ENCODE measurements at regions not wholly inside any gene's neighbourhood (a gene's known extent, or its start where the extent isn't known, plus 50 kb on each side); places are given as distances from the start of the nearest gene placed in this dataset.

DNA sequence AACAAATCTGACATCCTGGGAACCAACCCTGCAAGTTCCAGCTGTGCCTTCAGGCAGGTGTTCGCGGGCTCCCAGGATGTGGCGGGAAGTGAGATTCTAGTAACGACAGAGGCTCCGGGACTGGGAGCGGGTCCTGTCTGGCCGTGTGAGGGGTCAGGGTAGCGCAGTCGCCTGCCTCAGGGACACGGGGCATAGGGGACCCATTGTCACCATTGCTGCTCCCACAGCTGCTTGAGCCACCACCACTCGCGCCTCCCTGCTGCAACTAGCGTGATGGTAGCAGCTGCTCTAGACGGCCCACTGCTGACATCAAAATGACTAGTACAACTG is 468.5 kb downstream of the CDH9 start:
- no peak overlapping the region for H3K4me3 ChIP-seq (ENCODE audit: low read depth, low read length)
- TF ChIP-seq, protein P1, sequence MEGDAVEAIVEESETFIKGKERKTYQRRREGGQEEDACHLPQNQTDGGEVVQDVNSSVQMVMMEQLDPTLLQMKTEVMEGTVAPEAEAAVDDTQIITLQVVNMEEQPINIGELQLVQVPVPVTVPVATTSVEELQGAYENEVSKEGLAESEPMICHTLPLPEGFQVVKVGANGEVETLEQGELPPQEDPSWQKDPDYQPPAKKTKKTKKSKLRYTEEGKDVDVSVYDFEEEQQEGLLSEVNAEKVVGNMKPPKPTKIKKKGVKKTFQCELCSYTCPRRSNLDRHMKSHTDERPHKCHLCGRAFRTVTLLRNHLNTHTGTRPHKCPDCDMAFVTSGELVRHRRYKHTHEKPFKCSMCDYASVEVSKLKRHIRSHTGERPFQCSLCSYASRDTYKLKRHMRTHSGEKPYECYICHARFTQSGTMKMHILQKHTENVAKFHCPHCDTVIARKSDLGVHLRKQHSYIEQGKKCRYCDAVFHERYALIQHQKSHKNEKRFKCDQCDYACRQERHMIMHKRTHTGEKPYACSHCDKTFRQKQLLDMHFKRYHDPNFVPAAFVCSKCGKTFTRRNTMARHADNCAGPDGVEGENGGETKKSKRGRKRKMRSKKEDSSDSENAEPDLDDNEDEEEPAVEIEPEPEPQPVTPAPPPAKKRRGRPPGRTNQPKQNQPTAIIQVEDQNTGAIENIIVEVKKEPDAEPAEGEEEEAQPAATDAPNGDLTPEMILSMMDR (IDR thresholded peaks at IDR 0.05; ENCODE audit: borderline replicate concordance, insufficient read depth, low read depth, low read length) = no peak

DNA sequence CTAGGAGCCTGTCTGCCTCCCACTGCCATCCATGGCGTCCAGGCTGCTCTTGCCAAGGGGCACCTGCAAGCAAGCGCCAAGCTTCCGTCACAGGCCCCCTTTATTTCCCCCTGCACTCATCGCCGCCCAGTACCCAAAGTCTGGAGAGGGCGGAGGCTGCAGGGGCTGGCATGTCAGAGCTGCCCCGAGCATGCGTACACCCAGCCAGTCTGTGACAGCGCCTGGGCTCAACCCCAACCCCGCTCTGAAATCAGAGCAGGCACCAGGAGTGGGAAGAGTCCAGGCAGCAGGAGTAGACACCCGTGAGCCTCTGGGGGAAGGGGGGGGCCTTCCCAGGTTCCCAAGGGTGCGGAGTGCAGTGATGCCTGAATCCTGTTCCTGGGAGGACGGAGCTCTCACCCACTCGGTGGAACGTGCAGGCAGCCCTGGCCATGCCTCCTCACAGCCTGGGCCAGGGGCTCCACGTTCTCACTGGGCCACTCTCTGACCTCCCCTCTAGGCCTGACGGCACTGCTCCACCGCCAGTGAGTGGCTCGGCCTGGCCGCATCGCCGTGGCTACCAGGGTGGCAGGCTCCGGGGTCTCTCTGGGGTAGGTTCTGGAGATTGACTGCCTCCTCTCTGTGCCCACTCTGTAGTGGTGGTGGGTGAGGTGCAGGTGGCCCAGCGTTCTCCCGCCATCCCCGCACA is 469.0 kb downstream of the CDH9 start:
- no peak overlapping the region for H3K4me3 ChIP-seq (ENCODE audit: low read depth, low read length)

DNA sequence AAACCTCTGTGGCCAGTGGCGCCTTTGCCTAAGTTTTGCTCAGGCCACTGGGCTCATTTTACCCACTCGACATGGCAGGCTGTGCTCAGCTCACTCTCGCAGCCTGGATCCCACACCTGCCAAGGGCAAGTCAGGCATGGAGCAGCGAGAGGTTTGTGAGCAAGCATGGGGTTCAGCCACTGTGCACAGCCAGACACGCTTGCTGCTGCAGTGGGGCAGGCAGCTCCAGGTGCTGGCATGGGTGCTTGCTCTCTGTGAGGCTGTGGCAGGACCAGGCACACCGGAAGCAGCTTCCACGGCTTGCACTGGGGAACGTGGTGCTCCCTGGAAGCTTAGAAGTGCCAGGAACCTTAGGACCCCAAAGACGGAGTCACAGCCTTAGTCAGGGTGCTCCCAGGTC is 470.1 kb downstream of the CDH9 start:
- TF ChIP-seq, protein P1 (IDR thresholded peaks at IDR 0.05; ENCODE audit: borderline replicate concordance, insufficient read depth, low read depth, low read length) = no peak
- no peak overlapping the region for H3K4me3 ChIP-seq (ENCODE audit: low read depth, low read length)

More for the DNA sequence above, 469.0 kb downstream of the CDH9 start:
- TF ChIP-seq, protein P1 (IDR thresholded peaks at IDR 0.05; ENCODE audit: borderline replicate concordance, insufficient read depth, low read depth, low read length) = no peak

DNA sequence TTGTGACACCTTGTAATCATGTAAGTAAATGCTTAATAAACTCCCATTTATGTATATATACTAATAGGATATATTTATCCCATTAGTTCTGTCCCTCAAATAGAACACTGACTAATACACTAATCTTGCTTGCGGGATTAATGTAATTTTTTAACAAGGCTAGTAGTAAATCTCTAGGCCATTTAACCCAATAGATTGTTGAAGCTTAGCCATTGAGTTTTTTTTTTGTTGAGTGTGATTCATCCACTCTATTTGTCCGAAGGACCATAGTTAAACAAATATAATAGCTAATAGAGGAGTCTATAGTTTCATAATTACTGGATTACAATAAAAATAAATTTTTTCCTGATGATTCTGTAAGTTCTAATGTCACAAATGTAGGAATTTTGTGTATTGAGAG is 474.4 kb downstream of the CDH9 start:
- TF ChIP-seq, protein P1 (IDR thresholded peaks at IDR 0.05; ENCODE audit: borderline replicate concordance, insufficient read depth, low read depth, low read length) = no peak
- no peak overlapping the region for H3K4me3 ChIP-seq (ENCODE audit: low read depth, low read length)

DNA sequence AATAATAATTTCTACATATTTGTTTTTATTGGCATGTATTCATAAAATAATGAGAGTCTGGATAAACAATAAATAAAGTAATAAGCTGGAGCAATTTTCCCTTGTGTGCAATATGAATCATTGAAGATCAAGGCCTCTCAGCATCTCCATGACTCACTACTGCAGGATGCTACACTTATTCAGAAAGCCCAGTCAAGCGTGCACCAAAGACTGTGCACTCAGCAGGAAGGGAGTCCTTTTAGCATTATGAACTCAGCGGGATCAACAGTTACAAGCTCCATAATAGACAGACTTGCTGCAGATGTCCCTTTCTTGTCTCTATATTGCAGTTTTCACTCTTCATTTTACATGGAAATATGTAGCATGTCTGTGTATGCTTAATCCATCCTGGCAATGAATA is 485.3 kb downstream of the CDH9 start:
- H3K4me3 ChIP-seq (ENCODE audit: low read depth, low read length) = no peak overlapping the region
- TF ChIP-seq, protein P1 (IDR thresholded peaks at IDR 0.05; ENCODE audit: borderline replicate concordance, insufficient read depth, low read depth, low read length) = no peak

DNA sequence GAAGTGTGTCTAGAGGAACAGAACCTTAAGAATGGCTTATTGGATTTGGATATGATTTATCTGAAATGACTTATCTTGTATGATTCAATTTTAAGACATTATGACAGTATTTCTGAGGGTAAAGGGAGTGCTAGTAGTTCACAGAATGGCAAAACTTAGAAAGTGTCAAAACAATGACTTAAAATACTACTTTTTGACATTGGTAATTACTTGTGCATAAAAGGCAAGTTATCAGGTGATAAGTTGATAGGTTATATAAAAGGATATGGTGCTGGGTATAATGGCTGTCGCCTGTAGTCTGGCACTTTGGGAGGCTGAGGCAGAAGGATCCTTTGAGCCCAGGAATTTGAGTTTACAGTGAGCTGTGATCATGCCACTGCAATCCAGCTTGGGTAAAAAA is 494.4 kb downstream of the CDH9 start:
- TF ChIP-seq, protein P1 (IDR thresholded peaks at IDR 0.05; ENCODE audit: borderline replicate concordance, insufficient read depth, low read depth, low read length) = no peak
- no peak overlapping the region for H3K4me3 ChIP-seq (ENCODE audit: low read depth, low read length)

DNA sequence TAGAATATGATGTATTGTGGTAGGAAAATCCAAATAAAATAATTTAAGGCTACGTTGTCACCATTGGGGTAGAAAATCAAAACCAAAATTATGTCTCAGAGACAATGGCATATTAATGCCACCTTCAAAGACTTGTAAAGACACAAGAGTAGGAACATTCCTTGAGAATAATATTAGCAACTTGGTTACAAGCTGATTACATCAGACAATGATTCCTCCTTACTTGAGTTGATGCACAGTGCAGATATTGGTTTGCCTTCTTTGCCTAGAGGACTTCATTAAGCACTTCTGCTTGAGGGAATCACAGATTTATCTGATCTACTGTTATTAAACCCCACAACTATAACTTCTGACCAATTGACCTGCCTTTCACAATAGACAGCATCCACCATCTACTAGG is 500.2 kb downstream of the CDH9 start:
- TF ChIP-seq, protein P1 (IDR thresholded peaks at IDR 0.05; ENCODE audit: borderline replicate concordance, insufficient read depth, low read depth, low read length) = no peak
- no peak overlapping the region for H3K4me3 ChIP-seq (ENCODE audit: low read depth, low read length)
